Peyer's patch (tissue), 4 donors: ENCODE measurements at regions not wholly inside any gene's neighbourhood (a gene's known extent, or its start where the extent isn't known, plus 50 kb on each side); places are given as distances from the start of the nearest gene placed in this dataset.
A peak's percentile ranks its signal among the peaks of the same experiment; 100 is the strongest.

Experiments
- DNase-seq, 3 donors: peaks; one replicate each; pipeline ENCODE4 v3.0.0-alpha.2; 2017 to 2019
- H3K27ac ChIP-seq, 4 donors: fragments of 200-600 bp; sonication (generic); one replicate each; pipeline ENCODE4 v1.5.1; 2016 to 2019
- H3K27me3 ChIP-seq, 2 donors: fragments of 200-600 bp; sonication (generic); one replicate each; pipeline ENCODE4 v1.5.1; 2019
- H3K36me3 ChIP-seq, 3 donors: fragments of 200-600 bp; sonication (generic); one replicate each; pipeline ENCODE4 v1.5.1; 2016 to 2019
- H3K4me1 ChIP-seq, 4 donors: fragments of 200-600 bp; sonication (generic); one replicate each; pipeline ENCODE4 v1.5.1; 2016 to 2019
- H3K4me3 ChIP-seq, 4 donors: fragments of 200-600 bp; sonication (generic); 1 replicate in 3 of 4; 2 replicates in 1 of 4; pipeline ENCODE4 v1.5.1; 2016 to 2019; ENCODE audit warnings: mild to moderate bottlenecking in 1 of 4
- H3K9me3 ChIP-seq, 4 donors: fragments of 200-600 bp; sonication (generic); one replicate each; pipeline ENCODE4 v1.5.1; 2016 to 2019; ENCODE audit warnings: mild to moderate bottlenecking in 1 of 4
- POLR2A ChIP-seq, 2 donors: fragments of 450-650 bp; IDR thresholded peaks; one replicate each; pipeline ENCODE4 v1.5.1; 2017; ENCODE audit warnings: antibody characterized with exemption in 2 of 2, mild to moderate bottlenecking in 2 of 2, moderate library complexity in 2 of 2
- TF ChIP-seq, protein P1 (sequence below), 6 experiments: fragments of 450-650 bp in 4 of 6; fragments of 200-600 bp in 2 of 6; sonication (generic) in 1 of 6; IDR thresholded peaks; one replicate each; pipeline ENCODE4 v1.5.1; 2017 to 2019; ENCODE audit warnings: antibody characterized with exemption in 6 of 6, mild to moderate bottlenecking in 3 of 6, moderate library complexity in 1 of 6

DNA sequence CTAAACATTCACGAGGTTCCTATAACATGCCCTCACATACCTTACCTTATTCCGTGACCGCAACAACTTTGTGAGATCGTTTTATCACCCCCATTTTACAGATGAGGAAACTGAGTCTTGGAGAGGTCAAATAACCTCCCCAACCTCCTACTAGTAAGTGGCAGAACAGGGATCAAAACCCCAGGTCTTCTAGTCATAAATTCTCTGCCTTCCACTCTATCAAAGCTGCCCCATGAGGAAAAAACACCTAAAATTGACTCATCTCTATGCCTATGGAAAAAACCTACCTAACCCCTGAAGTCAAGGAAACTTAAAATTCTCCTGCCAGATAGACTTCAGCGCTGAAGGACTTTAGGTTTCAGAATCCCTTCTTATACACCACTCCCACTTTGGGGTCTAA, 69.5 kb upstream of the ERRFI1 start:
- Histone ChIP-seq H3K9me3 (no peaks in the 10 kb centered on the region), H3K4me1 (peaks cover 0 to 48% (median 4%) of the 10 kb centered on the region in 4 donors)
- TF ChIP-seq, protein P1, sequence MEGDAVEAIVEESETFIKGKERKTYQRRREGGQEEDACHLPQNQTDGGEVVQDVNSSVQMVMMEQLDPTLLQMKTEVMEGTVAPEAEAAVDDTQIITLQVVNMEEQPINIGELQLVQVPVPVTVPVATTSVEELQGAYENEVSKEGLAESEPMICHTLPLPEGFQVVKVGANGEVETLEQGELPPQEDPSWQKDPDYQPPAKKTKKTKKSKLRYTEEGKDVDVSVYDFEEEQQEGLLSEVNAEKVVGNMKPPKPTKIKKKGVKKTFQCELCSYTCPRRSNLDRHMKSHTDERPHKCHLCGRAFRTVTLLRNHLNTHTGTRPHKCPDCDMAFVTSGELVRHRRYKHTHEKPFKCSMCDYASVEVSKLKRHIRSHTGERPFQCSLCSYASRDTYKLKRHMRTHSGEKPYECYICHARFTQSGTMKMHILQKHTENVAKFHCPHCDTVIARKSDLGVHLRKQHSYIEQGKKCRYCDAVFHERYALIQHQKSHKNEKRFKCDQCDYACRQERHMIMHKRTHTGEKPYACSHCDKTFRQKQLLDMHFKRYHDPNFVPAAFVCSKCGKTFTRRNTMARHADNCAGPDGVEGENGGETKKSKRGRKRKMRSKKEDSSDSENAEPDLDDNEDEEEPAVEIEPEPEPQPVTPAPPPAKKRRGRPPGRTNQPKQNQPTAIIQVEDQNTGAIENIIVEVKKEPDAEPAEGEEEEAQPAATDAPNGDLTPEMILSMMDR (IDR thresholded peaks at IDR 0.05), result no peak
- TF ChIP-seq POLR2A (IDR thresholded peaks at IDR 0.05), result no peak

DNA sequence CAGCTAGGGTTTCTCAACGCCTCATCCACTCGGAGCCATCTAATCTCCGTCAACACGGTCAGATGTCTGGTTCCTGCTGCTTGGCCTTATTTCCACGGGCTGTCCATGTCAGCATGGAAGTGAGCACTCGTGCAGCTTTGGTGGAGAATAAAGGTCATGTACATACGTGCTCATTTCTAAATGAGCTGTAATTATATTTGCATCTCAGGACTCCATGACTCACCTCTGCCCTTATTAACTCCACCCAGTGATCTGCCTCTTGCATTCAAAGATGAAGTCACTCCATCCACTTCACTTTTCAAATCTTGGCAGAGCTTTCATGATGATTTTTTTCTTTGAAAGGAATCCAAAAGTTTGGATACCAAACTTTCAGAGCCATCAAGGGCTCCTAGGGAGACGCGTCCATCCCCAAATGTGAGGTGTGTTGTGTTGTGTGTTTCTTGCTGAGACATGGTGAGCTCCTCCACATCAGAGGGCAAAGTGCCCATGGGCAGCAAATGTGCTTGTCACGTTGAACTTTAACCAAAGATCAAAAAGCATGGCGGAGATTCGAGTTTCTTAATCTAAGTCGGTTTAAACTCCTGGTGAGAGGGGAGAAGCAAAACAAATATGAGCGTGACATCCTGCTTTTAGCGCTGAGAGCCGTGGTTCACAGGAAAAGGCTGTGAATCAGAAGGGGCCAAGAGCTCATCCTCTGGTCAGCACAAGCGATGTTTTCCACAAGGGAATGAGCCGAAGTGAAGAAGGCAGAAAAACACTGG, 68.6 kb upstream of the ERRFI1 start:
- H3K27ac ChIP-seq, result peak overlapping the region in 3 of 4 donors; percentile 76 to 93 (median 86)
- TF ChIP-seq POLR2A (IDR thresholded peaks at IDR 0.05), result peak; percentile 49 to 54
- TF ChIP-seq, protein P1 (IDR thresholded peaks at IDR 0.05), result no peak
- peak overlapping the region in 2 of 4 donors; percentile 12 to 26 for H3K4me3 ChIP-seq
- no peaks in the 10 kb centered on the region for H3K36me3 ChIP-seq
- H3K9me3 ChIP-seq, result no peaks in the 10 kb centered on the region
- peaks cover 0 to 55% (median 4%) of the 10 kb centered on the region in 4 donors for H3K4me1 ChIP-seq
- H3K27me3 ChIP-seq, result no peaks in the 10 kb centered on the region
- peak in 2 of 3 donors; percentile 71 to 80 for DNase-seq

More for the DNA sequence above, 69.5 kb upstream of the ERRFI1 start:
- H3K27ac ChIP-seq, result peak overlapping the region in 3 of 4 donors; percentile 76 to 93 (median 86)
- H3K36me3 ChIP-seq, result no peaks in the 10 kb centered on the region
- no peak overlapping the region for H3K4me3 ChIP-seq
- H3K27me3 ChIP-seq, result no peaks in the 10 kb centered on the region
- DNase-seq, result no peak

DNA sequence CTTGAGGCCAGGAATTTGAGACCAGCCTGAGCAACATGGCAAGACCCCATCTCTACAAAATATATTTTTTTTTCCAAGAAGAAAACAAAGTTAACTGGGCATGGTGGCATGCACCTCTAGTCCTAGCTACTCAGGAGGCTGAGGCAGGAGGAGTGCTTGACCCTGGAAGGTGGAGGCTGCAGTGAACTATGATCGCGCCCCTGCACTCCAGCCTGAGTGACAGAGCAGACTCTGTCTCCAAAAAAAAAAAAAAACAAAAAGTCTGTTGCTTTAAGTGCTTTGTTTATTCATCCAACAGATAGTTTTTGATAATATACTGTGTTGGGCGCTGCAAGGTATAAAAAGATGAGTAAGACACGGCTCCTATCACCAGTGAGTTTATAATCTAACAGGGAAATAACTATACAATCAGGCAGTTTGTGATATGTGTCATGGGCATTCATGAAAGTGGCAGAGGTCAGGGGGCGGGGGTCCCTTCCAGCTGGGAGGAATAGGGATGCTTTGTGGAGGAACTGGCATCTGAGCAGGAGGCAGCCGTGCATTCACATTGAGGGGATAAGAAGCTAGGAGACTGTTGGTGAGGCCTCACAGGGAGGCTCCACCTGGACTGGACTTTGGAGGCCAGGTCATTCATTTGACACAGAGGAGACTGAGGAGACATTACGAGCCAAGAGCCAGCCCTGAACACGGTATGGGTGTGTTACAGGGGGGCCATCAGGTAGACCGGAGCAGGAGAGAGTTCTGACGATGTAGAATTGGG, 67.3 kb upstream of the ERRFI1 start:
- TF ChIP-seq POLR2A (IDR thresholded peaks at IDR 0.05), result peak in 1 of 2 donors; percentile 40
- TF ChIP-seq, protein P1 (IDR thresholded peaks at IDR 0.05), result no peak
- Histone ChIP-seq H3K36me3 (no peaks in the 10 kb centered on the region), H3K9me3 (no peaks in the 10 kb centered on the region), H3K4me3 (peak overlapping the region in 2 of 4 donors; percentile 12 to 26), H3K4me1 (peaks cover 0 to 55% (median 4%) of the 10 kb centered on the region in 4 donors), H3K27ac (peak overlapping the region in 3 of 4 donors; percentile 76 to 93 (median 86)), H3K27me3 (no peaks in the 10 kb centered on the region)
- DNase-seq, result peak in 2 of 3 donors; percentile 73 to 75

DNA sequence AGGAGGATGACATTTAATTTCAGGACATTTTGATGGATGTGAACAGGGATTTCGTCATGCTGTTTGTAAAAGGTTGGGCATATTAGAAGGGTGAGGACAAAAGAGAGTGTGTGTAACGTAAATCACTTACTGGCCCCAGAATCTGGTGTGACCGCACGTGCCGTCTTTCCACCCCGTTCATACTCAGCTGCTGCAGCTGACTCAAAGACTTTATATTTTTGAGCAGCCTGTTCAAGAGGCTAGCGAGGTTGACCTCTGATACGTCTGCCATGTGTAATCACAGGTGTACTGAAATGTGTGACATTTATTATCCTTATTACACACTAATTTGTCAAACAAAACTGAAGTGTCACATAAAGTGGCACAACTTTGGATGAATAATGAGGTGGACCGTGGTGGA, 66.5 kb upstream of the ERRFI1 start:
- H3K9me3 ChIP-seq, result no peaks in the 10 kb centered on the region
- H3K36me3 ChIP-seq, result no peaks in the 10 kb centered on the region
- peaks cover 0 to 51% (median 4%) of the 10 kb centered on the region in 4 donors for H3K4me1 ChIP-seq
- peak overlapping the region in 3 of 4 donors; percentile 1 to 93 (median 86) for H3K27ac ChIP-seq
- H3K4me3 ChIP-seq, result no peak overlapping the region
- H3K27me3 ChIP-seq, result no peaks in the 10 kb centered on the region
- no peak for DNase-seq
- TF ChIP-seq POLR2A (IDR thresholded peaks at IDR 0.05), result no peak
- TF ChIP-seq, protein P1 (IDR thresholded peaks at IDR 0.05), result no peak

DNA sequence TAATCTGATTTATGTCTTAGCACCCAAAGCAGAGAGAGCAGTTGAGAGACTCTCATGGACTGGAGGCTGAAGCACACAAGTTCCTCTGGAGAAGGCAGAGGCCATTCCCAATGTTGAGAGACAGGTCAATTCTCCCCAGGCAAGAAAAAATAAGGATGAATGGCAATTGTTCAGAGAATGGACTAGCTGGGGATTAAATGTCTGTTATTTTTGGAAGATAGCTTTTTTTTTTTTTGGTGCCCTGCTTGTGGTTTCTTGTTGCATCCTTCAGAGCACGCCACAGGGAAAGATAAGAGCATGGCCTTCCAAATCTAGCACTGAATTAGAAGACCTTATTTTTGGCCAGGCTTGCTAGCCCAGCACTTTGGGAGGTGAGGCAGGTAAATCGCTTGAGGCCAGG, 65.6 kb upstream of the ERRFI1 start:
- H3K4me3 ChIP-seq, result no peak overlapping the region
- H3K9me3 ChIP-seq, result no peaks in the 10 kb centered on the region
- TF ChIP-seq POLR2A (IDR thresholded peaks at IDR 0.05), result no peak
- TF ChIP-seq, protein P1 (IDR thresholded peaks at IDR 0.05), result no peak
- no peaks in the 10 kb centered on the region for H3K27me3 ChIP-seq
- no peaks in the 10 kb centered on the region for H3K36me3 ChIP-seq
- peaks cover 0 to 42% (median 2%) of the 10 kb centered on the region in 4 donors for H3K4me1 ChIP-seq
- DNase-seq, result no peak
- H3K27ac ChIP-seq, result peak overlapping the region in 2 of 4 donors; percentile 47 to 86
